ENCODE measurements at regions not wholly inside any gene's neighbourhood (a gene's known extent, or its start where the extent isn't known, plus 50 kb on each side); places are given as distances from the start of the nearest gene placed in this dataset.

- H3K4me3 ChIP-seq = no peak overlapping the region
- intact Hi-C loops (cut with DNase I) = no loop called here
- peaks cover 0 to 4% of the 10 kb centered on the region in 2 donors for H3K4me1 ChIP-seq
- no peak for TF ChIP-seq CTCF (IDR thresholded peaks at IDR 0.05)
- no peaks in the 10 kb centered on the region for H3K36me3 ChIP-seq
- ATAC-seq (no peak), DNase-seq (no peak)
- H3K27ac ChIP-seq = no peak overlapping the region
- no peaks in the 10 kb centered on the region for H3K27me3 ChIP-seq
- H3K9me3 ChIP-seq = no peaks in the 10 kb centered on the region
Measured at GRCh38 chr3:156620901-156621300, 53.5 kb upstream of the TIPARP start.

- Histone ChIP-seq H3K36me3 (no peaks in the 10 kb centered on the region), H3K27ac (no peak overlapping the region), H3K27me3 (no peaks in the 10 kb centered on the region), H3K4me3 (no peak overlapping the region), H3K4me1 (peaks cover 0 to 7% of the 10 kb centered on the region in 2 donors), H3K9me3 (no peaks in the 10 kb centered on the region)
- DNase-seq (no peak), ATAC-seq (no peak)
- intact Hi-C loops (cut with DNase I) = no loop called here
- TF ChIP-seq CTCF (IDR thresholded peaks at IDR 0.05) = no peak
Measured at GRCh38 chr3:156620260-156620659, 54.1 kb upstream of the TIPARP start.

GRCh38 chr3:156619376-156619775 is 55.0 kb upstream of the TIPARP start:
- no peak for TF ChIP-seq CTCF (IDR thresholded peaks at IDR 0.05)

GRCh38 chr3:156617781-156618180 is 56.6 kb upstream of the TIPARP start:
- H3K27ac ChIP-seq = no peak overlapping the region
- no peak for ATAC-seq
- H3K4me3 ChIP-seq = no peak overlapping the region
- TF ChIP-seq CTCF (IDR thresholded peaks at IDR 0.05) = no peak
- intact Hi-C loops (cut with DNase I) = no loop called here
- no peak for DNase-seq
- peaks cover 0 to 12% of the 10 kb centered on the region in 2 donors for H3K4me1 ChIP-seq
- H3K9me3 ChIP-seq = no peaks in the 10 kb centered on the region
- H3K36me3 ChIP-seq = no peaks in the 10 kb centered on the region
- H3K27me3 ChIP-seq = no peaks in the 10 kb centered on the region

More at GRCh38 chr3:156619376-156619775, 55.0 kb upstream of the TIPARP start:
- intact Hi-C loops (cut with DNase I) = no loop called here
- no peaks in the 10 kb centered on the region for H3K27me3 ChIP-seq
- H3K27ac ChIP-seq = no peak overlapping the region
- H3K9me3 ChIP-seq = no peaks in the 10 kb centered on the region
- H3K4me1 ChIP-seq = peaks cover 0 to 12% of the 10 kb centered on the region in 2 donors
- DNase-seq (no peak), ATAC-seq (no peak)
- H3K4me3 ChIP-seq = no peak overlapping the region
- H3K36me3 ChIP-seq = no peaks in the 10 kb centered on the region

- intact Hi-C loops (cut with DNase I) = no loop called here
- DNase-seq (no peak), ATAC-seq (no peak)
- no peak overlapping the region for H3K4me3 ChIP-seq
- no peaks in the 10 kb centered on the region for H3K36me3 ChIP-seq
- H3K4me1 ChIP-seq = peaks cover 0 to 12% of the 10 kb centered on the region in 2 donors
- H3K27me3 ChIP-seq = no peaks in the 10 kb centered on the region
- peak overlapping the region in 1 of 2 donors; percentile 3 for H3K27ac ChIP-seq
- H3K9me3 ChIP-seq = no peaks in the 10 kb centered on the region
- TF ChIP-seq CTCF (IDR thresholded peaks at IDR 0.05) = no peak
Measured at GRCh38 chr3:156617145-156617544, 57.2 kb upstream of the TIPARP start.

Data from left lung (tissue), 4 donors.